GM23338 (cell line): ENCODE measurements at regions not wholly inside any gene's neighbourhood (a gene's known extent, or its start where the extent isn't known, plus 50 kb on each side); places are given as distances from the start of the nearest gene placed in this dataset.
A peak's percentile ranks its signal among the peaks of the same experiment; 100 is the strongest.

Experiments used
- ATAC-seq: fragments of 200-7000 bp; cut with Tn5 transposase; 3 replicates; pipeline ENCODE4 v1.9.1; 2020
- DNase-seq: peaks from one replicate; pipeline ENCODE4 v3.0.0-alpha.2; 2015; ENCODE audit warnings: low spot score
- H2AFZ ChIP-seq: fragments of 200-600 bp; sonication (generic); 2 replicates; pipeline ENCODE4 v1.8.0; 2016; ENCODE audit warnings: antibody characterized with exemption, mild to moderate bottlenecking, moderate library complexity
- H3F3A ChIP-seq: fragments of 200-600 bp; sonication (generic); replicated peaks from 2 replicates; pipeline ENCODE4 v1.8.0; 2017; ENCODE audit warnings: antibody characterized with exemption, mixed run types, low read depth
- H3K27ac ChIP-seq: fragments of 200-600 bp; sonication (generic); 2 replicates; pipeline ENCODE4 v1.6.1; 2016; ENCODE audit warnings: low read depth
- H3K27me3 ChIP-seq: fragments of 200-600 bp; sonication (generic); 2 replicates; pipeline ENCODE4 v1.8.0; 2016; ENCODE audit warnings: mild to moderate bottlenecking, mixed run types, moderate library complexity; ENCODE audit not compliant: insufficient read depth
- H3K36me3 ChIP-seq: fragments of 200-600 bp; sonication (generic); 2 replicates; pipeline ENCODE4 v1.8.0; 2016; ENCODE audit warnings: mild to moderate bottlenecking; ENCODE audit not compliant: insufficient read depth
- H3K4me1 ChIP-seq: fragments of 200-600 bp; sonication (generic); 2 replicates; pipeline ENCODE4 v1.8.0; 2016; ENCODE audit warnings: mild to moderate bottlenecking, moderate library complexity; ENCODE audit not compliant: insufficient read depth
- H3K4me2 ChIP-seq: fragments of 200-600 bp; sonication (generic); 2 replicates; pipeline ENCODE4 v1.7.1; 2017; ENCODE audit warnings: mixed run types
- H3K4me3 ChIP-seq: fragments of 200-600 bp; sonication (generic); 2 replicates; pipeline ENCODE4 v1.6.1; 2016; ENCODE audit warnings: mixed run types
- H3K79me2 ChIP-seq: fragments of 200-600 bp; sonication (generic); replicated peaks from 2 replicates; pipeline ENCODE4 v1.8.0; 2017; ENCODE audit warnings: mild to moderate bottlenecking; ENCODE audit not compliant: insufficient read depth
- H3K9me2 ChIP-seq: fragments of 200-600 bp; sonication (generic); 2 replicates; pipeline ENCODE4 v1.8.0; 2017; ENCODE audit not compliant: insufficient read depth
- H4K20me1 ChIP-seq: fragments of 200-600 bp; sonication (generic); replicated peaks from 2 replicates; pipeline ENCODE4 v1.8.0; 2017; ENCODE audit warnings: mild to moderate bottlenecking; ENCODE audit not compliant: insufficient read depth
- H3K27ac Mint-ChIP-seq: 2 replicates; pipeline ENCODE4 v1.8.0; 2020; ENCODE audit warnings: inconsistent platforms, mild to moderate bottlenecking, moderate library complexity, mixed read lengths
- H3K27me3 Mint-ChIP-seq: 3 replicates; pipeline ENCODE4 v1.8.0; 2022; ENCODE audit warnings: low read depth, mild to moderate bottlenecking, moderate library complexity, mixed read lengths, inconsistent platforms; ENCODE audit not compliant: insufficient read depth, poor library complexity
- H3K36me3 Mint-ChIP-seq: 3 replicates; pipeline ENCODE4 v1.8.0; 2021; ENCODE audit warnings: low read depth, mild to moderate bottlenecking, inconsistent platforms, moderate library complexity, mixed read lengths
- H3K4me1 Mint-ChIP-seq: 3 replicates; pipeline ENCODE4 v1.8.0; 2020; ENCODE audit warnings: mild to moderate bottlenecking, inconsistent platforms, mixed read lengths
- H3K4me3 Mint-ChIP-seq: 3 replicates; pipeline ENCODE4 v1.8.0; 2021; ENCODE audit warnings: moderate library complexity, mild to moderate bottlenecking, inconsistent platforms, mixed read lengths
- H3K9me3 Mint-ChIP-seq: 3 replicates; pipeline ENCODE4 v1.8.0; 2020; ENCODE audit warnings: moderate library complexity, mild to moderate bottlenecking, inconsistent platforms, mixed read lengths
- CREB1 ChIP-seq: fragments of 250-450 bp; sonication (Bioruptor Pico); IDR thresholded peaks from 2 replicates; pipeline ENCODE4 v1.5.0; 2020; ENCODE audit warnings: low read depth, mild to moderate bottlenecking, moderate library complexity
- CTCF ChIP-seq, 2 experiments: fragments of 200-600 bp in 1 of 2; sonication (generic) in 1 of 2; conservative IDR thresholded peaks; 2 replicates each; pipeline versions ENCODE4 v1.5.1 to v1.6.1; 2016 to 2017; ENCODE audit warnings: antibody characterized with exemption in 2 of 2, low read depth in 2 of 2, mild to moderate bottlenecking in 2 of 2, moderate library complexity in 1 of 2
- EZH2 ChIP-seq: fragments of 200-600 bp; sonication (generic); IDR thresholded peaks from one replicate; pipeline ENCODE4 v1.8.0; 2017; ENCODE audit warnings: antibody characterized with exemption, mild to moderate bottlenecking, low read depth; ENCODE audit not compliant: unreplicated experiment
- NANOG ChIP-seq: IDR thresholded peaks from 2 replicates; pipeline ENCODE4 v1.6.1; 2016; ENCODE audit warnings: antibody characterized with exemption, borderline replicate concordance
- POLR2AphosphoS5 ChIP-seq: IDR thresholded peaks from 2 replicates; pipeline ENCODE4 v1.6.1; 2016; ENCODE audit warnings: antibody characterized with exemption, low read depth
- REST ChIP-seq: IDR thresholded peaks from one replicate; pipeline ENCODE4 v1.6.1; 2018; ENCODE audit warnings: antibody characterized with exemption; ENCODE audit not compliant: unreplicated experiment
- STAT1 ChIP-seq: IDR thresholded peaks from one replicate; pipeline ENCODE4 v1.6.1; 2016; ENCODE audit warnings: antibody characterized with exemption; ENCODE audit not compliant: unreplicated experiment
- ZNF331 ChIP-seq: fragments of 250-450 bp; sonication (Bioruptor Pico); IDR thresholded peaks from 2 replicates; pipeline ENCODE4 v1.5.0; 2020; ENCODE audit warnings: low read depth, mild to moderate bottlenecking, moderate library complexity
- ZNF462 ChIP-seq: fragments of 250-450 bp; sonication (Bioruptor Pico); IDR thresholded peaks from 2 replicates; pipeline ENCODE4 v1.5.0; 2020; ENCODE audit warnings: mild to moderate bottlenecking, moderate library complexity

- TF ChIP-seq CTCF (conservative IDR thresholded peaks at IDR 0.05; ENCODE audit: low read depth in 2 of 2) = no peak
- no peak for TF ChIP-seq REST
Measured at GRCh38 chr3:19075037-19075436, 73.3 kb upstream of the KCNH8 start (continued).

- Histone ChIP-seq H3F3A (no peaks in the 10 kb centered on the region), H2AFZ (no peak overlapping the region), H3K4me2 (peak overlapping the region; percentile 61), H3K36me3 (no peaks in the 10 kb centered on the region), H3K27ac (peak overlapping the region; percentile 82), H3K79me2 (no peaks in the 10 kb centered on the region), H3K4me3 (no peak overlapping the region), H3K9me2 (no peaks in the 10 kb centered on the region; the same call in 1 of the 2 replicates), H4K20me1 (no peaks in the 10 kb centered on the region), H3K4me1 (peaks cover 44% of the 10 kb centered on the region), H3K27me3 (no peaks in the 10 kb centered on the region)
- peak; percentile 93 for ATAC-seq
- peaks cover 26% of the 10 kb centered on the region for H3K36me3 Mint-ChIP-seq
- no peaks in the 10 kb centered on the region for H3K27me3 Mint-ChIP-seq
- H3K27ac Mint-ChIP-seq = peak overlapping the region; percentile 59
- H3K9me3 Mint-ChIP-seq = peaks cover 23% of the 10 kb centered on the region
- peaks cover 46% of the 10 kb centered on the region for H3K4me1 Mint-ChIP-seq
- H3K4me3 Mint-ChIP-seq = 0 out of 3 replicates have a peak overlapping the region, but pooled peaks have one; percentile 5
- peak; percentile 86 for DNase-seq
- no peak for TF ChIP-seq STAT1
- no peak for TF ChIP-seq CREB1
- peak; percentile 90 for TF ChIP-seq ZNF462
- TF ChIP-seq ZNF331 = no peak
- TF ChIP-seq NANOG = peak; percentile 89
- no peak for TF ChIP-seq EZH2
- no peak for TF ChIP-seq REST
- no peak for TF ChIP-seq POLR2AphosphoS5
Measured at GRCh38 chr3:19074257-19074900, 73.9 kb upstream of the KCNH8 start.
